Vagina (tissue), 2 donors: ENCODE measurements at regions not wholly inside any gene's neighbourhood (a gene's known extent, or its start where the extent isn't known, plus 50 kb on each side); places are given as distances from the start of the nearest gene placed in this dataset.

ENCODE experiments used
- DNase-seq, 2 donors: peaks; one replicate each; pipeline ENCODE4 v3.0.0-alpha.2; 2017; ENCODE audit errors: extremely low spot score in 2 of 2
- H3K27ac ChIP-seq: fragments of 200-600 bp; sonication (generic); one replicate; pipeline ENCODE4 v1.5.1; 2019
- H3K27me3 ChIP-seq: fragments of 200-600 bp; sonication (generic); one replicate; pipeline ENCODE4 v1.5.1; 2019
- H3K36me3 ChIP-seq, 2 donors: fragments of 200-600 bp; sonication (generic); one replicate each; pipeline ENCODE4 v1.5.1; 2017 to 2019
- H3K4me1 ChIP-seq: fragments of 200-600 bp; sonication (generic); one replicate; pipeline ENCODE4 v1.5.1; 2019
- H3K4me3 ChIP-seq, 2 donors: fragments of 200-600 bp; sonication (generic); 1 replicate in 1 of 2; 2 replicates in 1 of 2; pipeline ENCODE4 v1.5.1; 2016 to 2019
- H3K9me3 ChIP-seq: fragments of 200-600 bp; sonication (generic); one replicate; pipeline ENCODE4 v1.5.1; 2019
- CTCF ChIP-seq, 3 experiments: fragments of 450-650 bp in 2 of 3; fragments of 200-600 bp in 1 of 3; sonication (generic) in 1 of 3; IDR thresholded peaks; one replicate each; pipeline ENCODE4 v1.5.1; 2017 to 2019; ENCODE audit warnings: antibody characterized with exemption in 3 of 3, mild to moderate bottlenecking in 2 of 3, moderate library complexity in 2 of 3
- POLR2A ChIP-seq, 2 donors: fragments of 450-650 bp; IDR thresholded peaks; one replicate each; pipeline ENCODE4 v1.6.1; 2017; ENCODE audit warnings: antibody characterized with exemption in 2 of 2, mild to moderate bottlenecking in 2 of 2, moderate library complexity in 2 of 2
- POLR2AphosphoS5 ChIP-seq, 2 donors: sonication (generic); formaldehyde crosslinking; IDR thresholded peaks; one replicate each; pipeline ENCODE4 v1.9.0; 2017; ENCODE audit warnings: antibody characterized with exemption in 2 of 2, mild to moderate bottlenecking in 2 of 2, low read depth in 1 of 2; ENCODE audit not compliant: insufficient read depth in 1 of 2
- intact Hi-C: fragments of 100-400 bp; cut with DNase I; formaldehyde crosslinking; loops from one replicate; pipeline ENCODE4 v1.15.1; 2023

- Histone ChIP-seq H3K36me3 (no peaks in the 10 kb centered on the region), H3K4me3 (no peak overlapping the region), H3K27ac (no peak overlapping the region), H3K27me3 (no peaks in the 10 kb centered on the region), H3K9me3 (no peaks in the 10 kb centered on the region), H3K4me1 (no peaks in the 10 kb centered on the region)
- TF ChIP-seq POLR2A (IDR thresholded peaks at IDR 0.05): no peak
- no peak for TF ChIP-seq POLR2AphosphoS5 (IDR thresholded peaks at IDR 0.05; ENCODE audit: insufficient read depth in 1 of 2, low read depth in 1 of 2)
- no peak for TF ChIP-seq CTCF (IDR thresholded peaks at IDR 0.05)
- intact Hi-C loops: no loop called here
- no peak for DNase-seq
Observed at GRCh38 chr10:118462401-118462800, 120.3 kb upstream of the FAM204A start.

GRCh38 chr10:118459642-118460193 is 117.6 kb upstream of the FAM204A start:
- Histone ChIP-seq H3K36me3 (no peaks in the 10 kb centered on the region), H3K9me3 (no peaks in the 10 kb centered on the region), H3K4me3 (no peak overlapping the region), H3K27ac (no peak overlapping the region), H3K27me3 (no peaks in the 10 kb centered on the region), H3K4me1 (no peaks in the 10 kb centered on the region)
- intact Hi-C loops: no loop called here
- TF ChIP-seq POLR2A (IDR thresholded peaks at IDR 0.05): no peak
- no peak for TF ChIP-seq POLR2AphosphoS5 (IDR thresholded peaks at IDR 0.05; ENCODE audit: insufficient read depth in 1 of 2, low read depth in 1 of 2)
- peak; percentile 31 to 45 (median 39) for TF ChIP-seq CTCF (IDR thresholded peaks at IDR 0.05)
- no peak for DNase-seq

GRCh38 chr10:118458957-118459641 is 117.0 kb upstream of the FAM204A start:
- no peaks in the 10 kb centered on the region for H3K4me1 ChIP-seq
- H3K36me3 ChIP-seq: no peaks in the 10 kb centered on the region
- TF ChIP-seq POLR2AphosphoS5 (IDR thresholded peaks at IDR 0.05; ENCODE audit: insufficient read depth in 1 of 2, low read depth in 1 of 2) (no peak), POLR2A (IDR thresholded peaks at IDR 0.05) (no peak)
- no peaks in the 10 kb centered on the region for H3K9me3 ChIP-seq
- DNase-seq: no peak
- intact Hi-C loops: no loop called here
- no peak overlapping the region for H3K4me3 ChIP-seq
- H3K27me3 ChIP-seq: no peaks in the 10 kb centered on the region
- H3K27ac ChIP-seq: no peak overlapping the region

- no peak overlapping the region for H3K4me3 ChIP-seq
- intact Hi-C loops: no loop called here
- TF ChIP-seq CTCF (IDR thresholded peaks at IDR 0.05) (no peak), POLR2A (IDR thresholded peaks at IDR 0.05) (no peak), POLR2AphosphoS5 (IDR thresholded peaks at IDR 0.05; ENCODE audit: insufficient read depth in 1 of 2, low read depth in 1 of 2) (no peak)
- no peaks in the 10 kb centered on the region for H3K9me3 ChIP-seq
- no peak for DNase-seq
- no peaks in the 10 kb centered on the region for H3K4me1 ChIP-seq
- H3K27me3 ChIP-seq: no peaks in the 10 kb centered on the region
- H3K27ac ChIP-seq: no peak overlapping the region
- H3K36me3 ChIP-seq: no peaks in the 10 kb centered on the region
Observed at GRCh38 chr10:118457824-118458428, 115.8 kb upstream of the FAM204A start.

GRCh38 chr10:118455181-118455695 is 113.1 kb upstream of the FAM204A start:
- Histone ChIP-seq H3K9me3 (no peaks in the 10 kb centered on the region), H3K27ac (no peak overlapping the region), H3K36me3 (no peaks in the 10 kb centered on the region), H3K4me3 (no peak overlapping the region), H3K27me3 (no peaks in the 10 kb centered on the region), H3K4me1 (no peaks in the 10 kb centered on the region)
- intact Hi-C loops: no loop called here
- DNase-seq: peak in 1 of 2 donors; percentile 32
- TF ChIP-seq POLR2A (IDR thresholded peaks at IDR 0.05) (no peak), POLR2AphosphoS5 (IDR thresholded peaks at IDR 0.05; ENCODE audit: insufficient read depth in 1 of 2, low read depth in 1 of 2) (no peak), CTCF (IDR thresholded peaks at IDR 0.05) (no peak)
